ENCODE measurements at regions not wholly inside any gene's neighbourhood (a gene's known extent, or its start where the extent isn't known, plus 50 kb on each side); places are given as distances from the start of the nearest gene placed in this dataset.
A peak's percentile ranks its signal among the peaks of the same experiment; 100 is the strongest.

GRCh38 chr5:67266654-67267350 lies 70.2 kb upstream of the CD180 start:
- peaks cover 11 to 39% (median 29%) of the 10 kb centered on the region in 9 donors for H3K4me1 ChIP-seq
- no peaks in the 10 kb centered on the region for H3K36me3 ChIP-seq
- intact Hi-C loops (cut with DNase I): loop anchor here in 1 of 10 donors (5.0 kb wide), 1 partner anchor 370 kb away; no protein-coding TSS in a partner anchor
- H3K9me3 ChIP-seq: peaks cover 0 to 5% (median 0%) of the 10 kb centered on the region in 11 donors
- ATAC-seq: no peak
- no peak overlapping the region for H3K4me3 ChIP-seq
- no peak for TF ChIP-seq CTCF (IDR thresholded peaks at IDR 0.05)
- no peaks in the 10 kb centered on the region for H3K27me3 ChIP-seq
- no peak for DNase-seq
- peak overlapping the region in 3 of 10 donors; percentile 78 to 83 (median 82) for H3K27ac ChIP-seq
- 98 to 99% methylated on average over 6 of the region's 6 CpGs for WGBS, 2 donors

- Histone ChIP-seq H3K36me3 (no peaks in the 10 kb centered on the region), H3K27ac (no peak overlapping the region), H3K4me3 (no peak overlapping the region), H3K4me1 (peaks cover 11 to 39% (median 29%) of the 10 kb centered on the region in 9 donors), H3K27me3 (no peaks in the 10 kb centered on the region), H3K9me3 (peaks cover 0 to 4% (median 0%) of the 10 kb centered on the region in 11 donors)
- ATAC-seq (no peak), DNase-seq (no peak)
- WGBS, 2 donors: 52 to 57% methylated on average over 1 of the region's 1 CpG
- TF ChIP-seq CTCF (IDR thresholded peaks at IDR 0.05): no peak
- intact Hi-C loops (cut with DNase I): loop anchor here in 1 of 10 donors (5.0 kb wide), 1 partner anchor 371 kb away; no protein-coding TSS in a partner anchor
These were observed 69.4 kb upstream of the CD180 start for GRCh38 chr5:67265951-67266350.

- DNase-seq: no peak
- no peak for TF ChIP-seq CTCF (IDR thresholded peaks at IDR 0.05)
- intact Hi-C loops (cut with DNase I): no loop called here
- 92 to 97% methylated on average over 4 of the region's 4 CpGs for WGBS, 2 donors
- Histone ChIP-seq H3K9me3 (no peaks in the 10 kb centered on the region), H3K27me3 (no peaks in the 10 kb centered on the region), H3K4me1 (peaks cover 4 to 22% (median 16%) of the 10 kb centered on the region in 9 donors), H3K27ac (no peak overlapping the region), H3K36me3 (no peaks in the 10 kb centered on the region), H3K4me3 (no peak overlapping the region)
- ATAC-seq: no peak
These were observed 67.2 kb upstream of the CD180 start for GRCh38 chr5:67263656-67264408.

- DNase-seq: no peak
- Histone ChIP-seq H3K27ac (no peak overlapping the region), H3K27me3 (no peaks in the 10 kb centered on the region), H3K4me1 (peaks cover 2 to 14% (median 8%) of the 10 kb centered on the region in 9 donors), H3K4me3 (no peak overlapping the region), H3K36me3 (no peaks in the 10 kb centered on the region), H3K9me3 (no peaks in the 10 kb centered on the region)
- intact Hi-C loops (cut with DNase I): no loop called here
- no peak for ATAC-seq
- no peak for TF ChIP-seq CTCF (IDR thresholded peaks at IDR 0.05)
These were observed 66.4 kb upstream of the CD180 start for GRCh38 chr5:67262956-67263355.

Data from heart right ventricle (tissue), 16 donors.